SU-DHL-6 (cell line): ENCODE measurements at regions not wholly inside any gene's neighbourhood (a gene's known extent, or its start where the extent isn't known, plus 50 kb on each side); places are given as distances from the start of the nearest gene placed in this dataset.

ENCODE experiments used
- H2AFZ ChIP-seq: fragments of 200-600 bp; sonication (generic); 2 replicates; pipeline ENCODE4 v1.6.1; 2014; ENCODE audit warnings: low read depth, mild to moderate bottlenecking, moderate library complexity, mixed read lengths, antibody characterized with exemption, low read length; ENCODE audit not compliant: severe bottlenecking
- H3F3A ChIP-seq: fragments of 200-600 bp; shearing (Covaris generic); 2 replicates; pipeline ENCODE4 v1.6.0; 2016; ENCODE audit warnings: antibody characterized with exemption, mild to moderate bottlenecking; ENCODE audit not compliant: insufficient read depth
- H3K27ac ChIP-seq: fragments of 200-600 bp; sonication (generic); 2 replicates; pipeline ENCODE4 v1.5.1; 2016; ENCODE audit warnings: low read depth, mild to moderate bottlenecking, low read length, moderate library complexity, mixed read lengths
- H3K27me3 ChIP-seq: fragments of 200-600 bp; sonication (generic), shearing (Covaris generic); 2 replicates; pipeline ENCODE4 v1.6.0; 2014; ENCODE audit warnings: mild to moderate bottlenecking, low read length
- H3K36me3 ChIP-seq: fragments of 200-600 bp; sonication (generic); 2 replicates; pipeline ENCODE4 v1.6.1; 2014; ENCODE audit warnings: mild to moderate bottlenecking, low read length, mixed read lengths
- H3K4me2 ChIP-seq: fragments of 300-600, 200-600 bp; shearing (Covaris generic), sonication (generic); 2 replicates; pipeline ENCODE4 v1.6.0; 2014; ENCODE audit warnings: low read length, low read depth, mild to moderate bottlenecking; ENCODE audit not compliant: poor library complexity, severe bottlenecking
- H3K4me3 ChIP-seq: fragments of 200-600 bp; sonication (generic); 2 replicates; pipeline ENCODE4 v1.5.1; 2014; ENCODE audit warnings: antibody characterized with exemption, low read length, mild to moderate bottlenecking, mixed read lengths; ENCODE audit not compliant: insufficient read depth, poor library complexity, severe bottlenecking
- H3K79me2 ChIP-seq: fragments of 200-600 bp; sonication (generic); 2 replicates; pipeline ENCODE4 v1.6.1; 2014; ENCODE audit warnings: mild to moderate bottlenecking, low read length, moderate library complexity; ENCODE audit not compliant: insufficient read depth
- H3K9ac ChIP-seq: fragments of 200-600 bp; sonication (generic); 2 replicates; pipeline ENCODE4 v1.7.0; 2014; ENCODE audit warnings: mild to moderate bottlenecking, low read length
- H3K9me2 ChIP-seq: fragments of 200-600 bp; sonication (generic); replicated peaks from 2 replicates; pipeline ENCODE4 v1.6.1; 2014; ENCODE audit warnings: low read length; ENCODE audit not compliant: insufficient read depth
- H3K9me3 ChIP-seq: fragments of 200-600 bp; sonication (generic); 2 replicates; pipeline ENCODE4 v1.6.1; 2014; ENCODE audit warnings: low read length, mixed read lengths; ENCODE audit not compliant: insufficient read depth
- H4K20me1 ChIP-seq: fragments of 200-600 bp; sonication (generic); 2 replicates; pipeline ENCODE4 v1.6.1; 2014; ENCODE audit warnings: low read depth, mild to moderate bottlenecking, antibody characterized with exemption, low read length, moderate library complexity, mixed read lengths
- EZH2phosphoT487 ChIP-seq: fragments of 200-600 bp; sonication (generic), shearing (Covaris generic); conservative IDR thresholded peaks from 2 replicates; pipeline ENCODE4 v1.6.1; 2018; ENCODE audit warnings: mild to moderate bottlenecking, antibody characterized with exemption, low read length, moderate library complexity, mixed read lengths
- TF ChIP-seq, protein P1 (sequence below): fragments of 200-600 bp; sonication (generic); IDR thresholded peaks from one replicate; pipeline ENCODE4 v1.5.1; 2017; ENCODE audit warnings: antibody characterized with exemption, mild to moderate bottlenecking, low read length, moderate library complexity; ENCODE audit not compliant: insufficient read depth, poor library complexity, severe bottlenecking

DNA sequence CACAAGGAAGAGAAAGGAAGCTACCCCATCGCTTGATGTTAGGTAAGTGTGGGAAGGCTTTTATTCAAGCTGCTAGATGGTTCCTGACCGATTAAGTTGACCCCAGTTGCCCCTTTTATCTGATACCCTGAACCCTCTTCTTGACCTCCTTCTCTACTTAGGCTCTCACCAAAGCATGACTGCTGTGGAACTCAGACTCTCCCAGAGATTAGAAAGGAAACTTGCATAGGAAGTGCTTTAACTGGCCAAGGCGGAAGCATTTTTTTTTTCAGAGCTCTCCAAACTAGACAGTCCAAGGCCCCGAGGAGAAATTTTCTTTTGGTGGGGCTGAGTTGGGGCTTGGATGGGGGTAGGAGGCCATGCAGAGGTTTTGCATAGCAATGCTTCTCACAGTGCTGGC is 101.3 kb upstream of the USP24 start:
- Histone ChIP-seq H4K20me1 (no peaks in the 10 kb centered on the region), H3K9ac (no peak overlapping the region), H2AFZ (no peak overlapping the region), H3K79me2 (no peaks in the 10 kb centered on the region), H3K27me3 (no peaks in the 10 kb centered on the region), H3K4me2 (no peak overlapping the region), H3K9me3 (no peaks in the 10 kb centered on the region), H3F3A (no peaks in the 10 kb centered on the region), H3K9me2 (no peaks in the 10 kb centered on the region), H3K27ac (no peak overlapping the region), H3K36me3 (no peaks in the 10 kb centered on the region), H3K4me3 (no peak overlapping the region)
- TF ChIP-seq EZH2phosphoT487 = no peak
- TF ChIP-seq, protein P1, sequence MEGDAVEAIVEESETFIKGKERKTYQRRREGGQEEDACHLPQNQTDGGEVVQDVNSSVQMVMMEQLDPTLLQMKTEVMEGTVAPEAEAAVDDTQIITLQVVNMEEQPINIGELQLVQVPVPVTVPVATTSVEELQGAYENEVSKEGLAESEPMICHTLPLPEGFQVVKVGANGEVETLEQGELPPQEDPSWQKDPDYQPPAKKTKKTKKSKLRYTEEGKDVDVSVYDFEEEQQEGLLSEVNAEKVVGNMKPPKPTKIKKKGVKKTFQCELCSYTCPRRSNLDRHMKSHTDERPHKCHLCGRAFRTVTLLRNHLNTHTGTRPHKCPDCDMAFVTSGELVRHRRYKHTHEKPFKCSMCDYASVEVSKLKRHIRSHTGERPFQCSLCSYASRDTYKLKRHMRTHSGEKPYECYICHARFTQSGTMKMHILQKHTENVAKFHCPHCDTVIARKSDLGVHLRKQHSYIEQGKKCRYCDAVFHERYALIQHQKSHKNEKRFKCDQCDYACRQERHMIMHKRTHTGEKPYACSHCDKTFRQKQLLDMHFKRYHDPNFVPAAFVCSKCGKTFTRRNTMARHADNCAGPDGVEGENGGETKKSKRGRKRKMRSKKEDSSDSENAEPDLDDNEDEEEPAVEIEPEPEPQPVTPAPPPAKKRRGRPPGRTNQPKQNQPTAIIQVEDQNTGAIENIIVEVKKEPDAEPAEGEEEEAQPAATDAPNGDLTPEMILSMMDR = no peak

DNA sequence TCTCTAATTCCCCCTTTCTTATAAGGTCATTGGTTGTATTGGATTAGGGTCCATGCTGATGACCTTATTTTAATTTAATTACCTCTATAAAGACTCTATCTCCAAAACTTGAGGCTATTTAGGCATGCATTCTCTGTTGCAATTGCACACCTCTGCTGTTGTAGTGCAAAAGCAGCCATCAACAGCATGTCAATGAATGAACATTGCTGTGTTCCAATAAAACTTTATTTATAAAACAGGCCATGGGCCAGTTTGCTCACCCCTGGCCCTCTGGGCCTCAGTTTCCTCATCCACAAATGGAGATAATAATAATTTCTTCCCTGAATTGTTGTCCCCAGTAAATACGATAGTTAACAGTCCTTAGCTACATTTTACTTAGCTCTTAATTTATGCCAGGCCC is 100.4 kb upstream of the USP24 start:
- Histone ChIP-seq H3K27me3 (no peaks in the 10 kb centered on the region), H3K9ac (no peak overlapping the region), H3K27ac (no peak overlapping the region), H2AFZ (no peak overlapping the region), H3K4me3 (no peak overlapping the region), H3K9me2 (no peaks in the 10 kb centered on the region), H3F3A (no peaks in the 10 kb centered on the region), H4K20me1 (no peaks in the 10 kb centered on the region), H3K79me2 (no peaks in the 10 kb centered on the region), H3K4me2 (no peak overlapping the region), H3K9me3 (no peaks in the 10 kb centered on the region), H3K36me3 (no peaks in the 10 kb centered on the region)
- no peak for TF ChIP-seq EZH2phosphoT487
- TF ChIP-seq, protein P1 = no peak

DNA sequence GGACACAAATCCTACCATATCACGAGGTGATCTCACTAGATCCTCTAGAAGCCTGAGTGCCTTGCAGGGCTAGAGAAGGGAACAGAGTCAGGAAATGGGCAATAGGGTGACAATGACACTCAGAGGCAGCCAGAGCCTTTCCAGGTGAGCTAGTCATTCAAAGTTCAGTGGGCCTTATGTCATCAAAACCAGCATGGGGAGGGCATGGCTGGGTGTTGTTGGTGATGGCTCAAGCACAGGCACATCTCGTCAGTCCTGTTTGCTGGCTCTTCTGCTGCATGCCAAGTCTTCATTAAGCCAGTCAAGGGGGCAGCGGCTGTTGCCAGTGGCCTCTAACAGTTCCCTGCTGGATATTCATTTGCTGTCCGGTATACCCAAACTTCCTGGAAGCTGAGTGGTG is 99.6 kb upstream of the USP24 start:
- no peak for TF ChIP-seq EZH2phosphoT487
- TF ChIP-seq, protein P1 = no peak
- no peaks in the 10 kb centered on the region for H3K27me3 ChIP-seq
- H3K4me2 ChIP-seq = no peak overlapping the region
- no peaks in the 10 kb centered on the region for H4K20me1 ChIP-seq
- H3K36me3 ChIP-seq = no peaks in the 10 kb centered on the region
- H3K27ac ChIP-seq = no peak overlapping the region
- no peaks in the 10 kb centered on the region for H3K9me3 ChIP-seq
- no peak overlapping the region for H2AFZ ChIP-seq
- no peaks in the 10 kb centered on the region for H3F3A ChIP-seq
- H3K79me2 ChIP-seq = no peaks in the 10 kb centered on the region
- H3K9me2 ChIP-seq = no peaks in the 10 kb centered on the region
- H3K9ac ChIP-seq = no peak overlapping the region
- H3K4me3 ChIP-seq = no peak overlapping the region

DNA sequence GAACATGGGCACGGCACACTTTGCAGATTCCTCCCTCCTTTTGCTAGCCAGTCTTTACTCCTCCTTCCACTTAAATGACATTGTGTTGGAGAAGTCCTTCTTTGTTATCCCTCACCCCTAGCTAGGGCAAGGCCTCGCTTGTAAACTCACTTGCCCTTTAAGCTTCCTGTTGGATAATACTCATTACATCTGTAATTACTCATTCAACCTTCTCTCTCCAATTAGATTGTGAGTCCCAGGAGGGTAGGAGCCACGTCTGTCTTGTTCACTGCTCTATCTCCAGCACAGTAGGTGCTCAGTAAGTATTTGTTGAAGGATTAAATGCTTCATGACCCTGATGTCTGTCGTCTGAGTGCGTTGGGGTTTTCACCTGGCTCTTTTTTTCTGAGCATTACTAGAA is 98.7 kb upstream of the USP24 start:
- no peaks in the 10 kb centered on the region for H3K79me2 ChIP-seq

More for the DNA sequence above, 98.7 kb upstream of the USP24 start:
- no peak overlapping the region for H3K9ac ChIP-seq
- no peak overlapping the region for H3K27ac ChIP-seq
- H3K9me3 ChIP-seq = no peaks in the 10 kb centered on the region
- H3K36me3 ChIP-seq = no peaks in the 10 kb centered on the region
- no peaks in the 10 kb centered on the region for H3F3A ChIP-seq
- TF ChIP-seq, protein P1 = no peak
- no peak for TF ChIP-seq EZH2phosphoT487
- H3K27me3 ChIP-seq = no peaks in the 10 kb centered on the region
- H2AFZ ChIP-seq = no peak overlapping the region
- no peak overlapping the region for H3K4me2 ChIP-seq
- no peaks in the 10 kb centered on the region for H4K20me1 ChIP-seq
- no peaks in the 10 kb centered on the region for H3K9me2 ChIP-seq
- H3K4me3 ChIP-seq = no peak overlapping the region
